Breast epithelium (tissue), 4 donors: ENCODE measurements at regions not wholly inside any gene's neighbourhood (a gene's known extent, or its start where the extent isn't known, plus 50 kb on each side); places are given as distances from the start of the nearest gene placed in this dataset.

Experiments
- DNase-seq, 2 donors: peaks; one replicate each; pipeline ENCODE4 v3.0.0-alpha.2; 2019; ENCODE audit warnings: low spot score in 2 of 2
- H3K27ac ChIP-seq, 2 donors: fragments of 200-600 bp; sonication (generic) in 1 of 2; one replicate each; pipeline ENCODE4 v1.5.1; 2016 to 2019; ENCODE audit warnings: mild to moderate bottlenecking in 1 of 2
- H3K27me3 ChIP-seq, 2 donors: fragments of 200-600 bp; sonication (generic) in 1 of 2; one replicate each; pipeline versions ENCODE4 v1.5.1 to v1.6.0; 2017 to 2019; ENCODE audit warnings: control low read depth in 1 of 2, mild to moderate bottlenecking in 1 of 2
- H3K36me3 ChIP-seq: fragments of 200-600 bp; one replicate; pipeline ENCODE4 v1.5.1; 2019
- H3K4me1 ChIP-seq, 2 donors: fragments of 200-600 bp; sonication (generic); one replicate each; pipeline ENCODE4 v1.5.1; 2016 to 2019; ENCODE audit warnings: control low read depth in 1 of 2
- H3K4me3 ChIP-seq, 3 donors: fragments of 200-600 bp; sonication (generic); 1 replicate in 2 of 3; 2 replicates in 1 of 3; pipeline ENCODE4 v1.5.1; 2016 to 2019; ENCODE audit warnings: mild to moderate bottlenecking in 3 of 3, moderate library complexity in 2 of 3
- H3K9me3 ChIP-seq, 2 donors: fragments of 200-600 bp; sonication (generic) in 1 of 2; one replicate each; pipeline ENCODE4 v1.5.1; 2016 to 2019; ENCODE audit warnings: control low read depth in 1 of 2
- POLR2A ChIP-seq: fragments of 450-650 bp; IDR thresholded peaks from one replicate; pipeline ENCODE4 v1.6.1; 2016; ENCODE audit warnings: antibody characterized with exemption, mild to moderate bottlenecking, moderate library complexity
- POLR2AphosphoS5 ChIP-seq, 3 donors: sonication (generic); formaldehyde crosslinking; IDR thresholded peaks; one replicate each; pipeline ENCODE4 v1.6.1; 2017; ENCODE audit warnings: antibody characterized with exemption in 3 of 3
- intact Hi-C: fragments of 100-400 bp; cut with DNase I; formaldehyde crosslinking; loops from one replicate; pipeline ENCODE4 v1.15.1; 2023; ENCODE audit warnings: low total_unique reads
- TF ChIP-seq, protein P1 (sequence below), 3 donors: fragments of 450-650 bp; IDR thresholded peaks; one replicate each; pipeline ENCODE4 v1.5.1; 2016 to 2017; ENCODE audit warnings: antibody characterized with exemption in 3 of 3, mild to moderate bottlenecking in 3 of 3, moderate library complexity in 3 of 3

DNA sequence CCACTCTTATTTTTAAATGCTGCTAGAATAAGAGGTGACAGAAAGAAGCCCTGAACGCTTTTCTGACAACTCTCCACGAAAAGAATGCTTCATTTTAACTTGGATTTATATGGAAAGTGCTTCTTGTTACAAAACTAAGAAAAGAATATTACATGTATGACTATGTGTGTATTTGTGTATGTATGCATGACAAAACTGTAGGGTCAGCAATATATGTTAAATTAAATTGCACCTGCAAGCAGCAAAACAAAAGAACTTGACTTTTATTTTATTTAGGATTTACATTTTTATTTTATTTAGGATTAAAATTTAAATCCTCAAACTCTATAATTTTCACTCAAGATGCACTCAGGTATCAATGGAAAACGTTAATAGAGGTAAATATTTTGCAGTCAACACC is 187.1 kb downstream of the NR4A2 start:
- no peaks in the 10 kb centered on the region for H3K36me3 ChIP-seq
- H3K9me3 ChIP-seq: peaks cover 0 to 2% of the 10 kb centered on the region in 2 donors
- intact Hi-C loops: no loop called here
- DNase-seq: no peak
- no peak overlapping the region for H3K4me3 ChIP-seq
- no peaks in the 10 kb centered on the region for H3K4me1 ChIP-seq
- H3K27ac ChIP-seq: no peak overlapping the region
- no peaks in the 10 kb centered on the region for H3K27me3 ChIP-seq
- TF ChIP-seq, protein P1, sequence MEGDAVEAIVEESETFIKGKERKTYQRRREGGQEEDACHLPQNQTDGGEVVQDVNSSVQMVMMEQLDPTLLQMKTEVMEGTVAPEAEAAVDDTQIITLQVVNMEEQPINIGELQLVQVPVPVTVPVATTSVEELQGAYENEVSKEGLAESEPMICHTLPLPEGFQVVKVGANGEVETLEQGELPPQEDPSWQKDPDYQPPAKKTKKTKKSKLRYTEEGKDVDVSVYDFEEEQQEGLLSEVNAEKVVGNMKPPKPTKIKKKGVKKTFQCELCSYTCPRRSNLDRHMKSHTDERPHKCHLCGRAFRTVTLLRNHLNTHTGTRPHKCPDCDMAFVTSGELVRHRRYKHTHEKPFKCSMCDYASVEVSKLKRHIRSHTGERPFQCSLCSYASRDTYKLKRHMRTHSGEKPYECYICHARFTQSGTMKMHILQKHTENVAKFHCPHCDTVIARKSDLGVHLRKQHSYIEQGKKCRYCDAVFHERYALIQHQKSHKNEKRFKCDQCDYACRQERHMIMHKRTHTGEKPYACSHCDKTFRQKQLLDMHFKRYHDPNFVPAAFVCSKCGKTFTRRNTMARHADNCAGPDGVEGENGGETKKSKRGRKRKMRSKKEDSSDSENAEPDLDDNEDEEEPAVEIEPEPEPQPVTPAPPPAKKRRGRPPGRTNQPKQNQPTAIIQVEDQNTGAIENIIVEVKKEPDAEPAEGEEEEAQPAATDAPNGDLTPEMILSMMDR (IDR thresholded peaks at IDR 0.05): no peak
- TF ChIP-seq POLR2A (no peak), POLR2AphosphoS5 (IDR thresholded peaks at IDR 0.05) (no peak)

DNA sequence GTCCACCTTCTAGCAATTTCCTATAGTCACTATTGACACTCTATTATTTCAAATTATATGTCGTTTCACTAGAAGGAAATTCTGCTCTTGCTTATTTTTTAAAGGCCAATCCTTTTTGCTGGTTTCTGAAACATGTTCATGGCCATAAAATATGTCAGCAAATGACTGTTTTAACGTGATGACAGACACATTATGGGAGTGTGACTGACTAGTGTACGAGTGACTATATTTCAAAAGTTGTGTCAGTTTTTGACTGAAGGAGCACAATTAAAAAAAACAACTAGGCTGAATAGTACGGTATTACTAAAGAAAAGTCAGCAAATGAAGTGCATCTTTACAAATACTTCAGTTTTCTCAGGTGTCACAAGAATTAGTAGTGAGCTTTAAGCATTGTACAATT is 196.0 kb downstream of the NR4A2 start:
- Histone ChIP-seq H3K4me1 (no peaks in the 10 kb centered on the region), H3K36me3 (no peaks in the 10 kb centered on the region), H3K4me3 (no peak overlapping the region), H3K27me3 (no peaks in the 10 kb centered on the region), H3K27ac (no peak overlapping the region), H3K9me3 (peaks cover 0 to 8% of the 10 kb centered on the region in 2 donors)
- intact Hi-C loops: no loop called here
- DNase-seq: no peak
- TF ChIP-seq POLR2AphosphoS5 (IDR thresholded peaks at IDR 0.05) (no peak), POLR2A (no peak)
- TF ChIP-seq, protein P1 (IDR thresholded peaks at IDR 0.05): no peak

DNA sequence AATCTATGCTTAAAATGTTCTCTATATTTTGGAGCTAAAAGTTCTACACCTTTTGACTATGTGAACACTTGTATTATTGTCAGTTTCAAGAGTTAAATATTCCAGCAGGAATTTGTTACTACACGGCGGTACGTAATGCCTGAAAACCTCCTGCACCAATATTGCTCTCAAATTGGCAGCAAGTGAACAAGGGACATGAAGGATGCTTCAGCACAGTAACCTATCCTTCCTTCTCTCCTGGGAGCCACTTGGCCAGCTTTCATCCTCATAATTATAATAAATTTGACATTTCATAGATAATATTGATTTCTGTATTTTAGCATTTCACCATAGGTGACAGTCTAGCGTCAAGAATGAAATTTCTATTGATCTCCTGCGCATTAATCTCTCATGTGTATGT is 197.6 kb downstream of the NR4A2 start:
- H3K4me1 ChIP-seq: no peaks in the 10 kb centered on the region
- TF ChIP-seq POLR2AphosphoS5 (IDR thresholded peaks at IDR 0.05) (no peak), POLR2A (no peak)
- TF ChIP-seq, protein P1 (IDR thresholded peaks at IDR 0.05): no peak
- no peaks in the 10 kb centered on the region for H3K36me3 ChIP-seq
- peaks cover 0 to under 1% of the 10 kb centered on the region in 2 donors for H3K9me3 ChIP-seq
- intact Hi-C loops: no loop called here
- no peak for DNase-seq
- no peak overlapping the region for H3K27ac ChIP-seq
- no peak overlapping the region for H3K4me3 ChIP-seq
- H3K27me3 ChIP-seq: no peaks in the 10 kb centered on the region

DNA sequence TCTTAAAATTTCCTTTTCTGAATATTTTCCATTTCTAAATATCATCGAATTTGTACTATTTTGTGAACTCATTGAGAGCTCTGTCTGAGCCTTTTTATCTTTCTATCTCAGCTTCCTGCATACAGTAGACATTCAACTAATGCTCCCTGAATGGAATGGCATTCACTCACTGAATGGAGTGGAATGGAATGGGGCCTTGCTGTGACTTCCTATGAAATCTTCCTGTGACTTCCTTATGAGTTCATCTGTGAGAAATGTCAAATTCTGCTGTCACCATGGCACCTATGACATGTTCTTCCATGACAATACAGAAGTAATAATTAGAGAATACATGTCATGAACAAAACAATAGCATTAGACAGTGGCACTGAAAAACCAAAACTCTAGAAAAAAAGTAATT is 199.6 kb downstream of the NR4A2 start:
- DNase-seq: no peak
- intact Hi-C loops: no loop called here
- Histone ChIP-seq H3K27me3 (no peaks in the 10 kb centered on the region), H3K4me1 (no peaks in the 10 kb centered on the region), H3K36me3 (no peaks in the 10 kb centered on the region), H3K27ac (no peak overlapping the region), H3K4me3 (no peak overlapping the region), H3K9me3 (no peaks in the 10 kb centered on the region)
- TF ChIP-seq, protein P1 (IDR thresholded peaks at IDR 0.05): no peak
- no peak for TF ChIP-seq POLR2A
- TF ChIP-seq POLR2AphosphoS5 (IDR thresholded peaks at IDR 0.05): no peak

DNA sequence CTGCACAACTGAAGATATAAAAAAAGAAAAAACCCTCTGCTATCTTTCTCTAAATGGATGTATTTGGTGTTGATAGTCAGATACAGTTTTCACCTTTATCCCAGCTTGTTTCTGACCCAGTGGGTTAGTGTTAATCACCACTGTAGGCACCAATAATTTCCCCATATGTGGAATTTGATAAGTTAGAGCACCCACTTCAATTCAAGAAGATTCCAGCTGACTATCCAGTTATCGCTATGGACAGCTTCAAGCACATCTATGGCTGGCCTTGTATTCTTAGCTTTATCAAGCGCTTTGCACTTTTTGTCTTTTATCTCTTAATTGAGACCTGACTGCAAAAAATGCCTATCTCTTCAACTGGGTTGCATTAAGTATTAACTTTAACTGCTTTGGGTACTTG is 200.4 kb downstream of the NR4A2 start:
- Histone ChIP-seq H3K27ac (no peak overlapping the region), H3K27me3 (no peaks in the 10 kb centered on the region), H3K9me3 (no peaks in the 10 kb centered on the region), H3K4me1 (no peaks in the 10 kb centered on the region), H3K4me3 (no peak overlapping the region), H3K36me3 (no peaks in the 10 kb centered on the region)
- intact Hi-C loops: no loop called here
- no peak for DNase-seq
- TF ChIP-seq, protein P1 (IDR thresholded peaks at IDR 0.05): no peak
- no peak for TF ChIP-seq POLR2AphosphoS5 (IDR thresholded peaks at IDR 0.05)
- TF ChIP-seq POLR2A: no peak
